ENCODE measurements at regions not wholly inside any gene's neighbourhood (a gene's known extent, or its start where the extent isn't known, plus 50 kb on each side); places are given as distances from the start of the nearest gene placed in this dataset.

DNA sequence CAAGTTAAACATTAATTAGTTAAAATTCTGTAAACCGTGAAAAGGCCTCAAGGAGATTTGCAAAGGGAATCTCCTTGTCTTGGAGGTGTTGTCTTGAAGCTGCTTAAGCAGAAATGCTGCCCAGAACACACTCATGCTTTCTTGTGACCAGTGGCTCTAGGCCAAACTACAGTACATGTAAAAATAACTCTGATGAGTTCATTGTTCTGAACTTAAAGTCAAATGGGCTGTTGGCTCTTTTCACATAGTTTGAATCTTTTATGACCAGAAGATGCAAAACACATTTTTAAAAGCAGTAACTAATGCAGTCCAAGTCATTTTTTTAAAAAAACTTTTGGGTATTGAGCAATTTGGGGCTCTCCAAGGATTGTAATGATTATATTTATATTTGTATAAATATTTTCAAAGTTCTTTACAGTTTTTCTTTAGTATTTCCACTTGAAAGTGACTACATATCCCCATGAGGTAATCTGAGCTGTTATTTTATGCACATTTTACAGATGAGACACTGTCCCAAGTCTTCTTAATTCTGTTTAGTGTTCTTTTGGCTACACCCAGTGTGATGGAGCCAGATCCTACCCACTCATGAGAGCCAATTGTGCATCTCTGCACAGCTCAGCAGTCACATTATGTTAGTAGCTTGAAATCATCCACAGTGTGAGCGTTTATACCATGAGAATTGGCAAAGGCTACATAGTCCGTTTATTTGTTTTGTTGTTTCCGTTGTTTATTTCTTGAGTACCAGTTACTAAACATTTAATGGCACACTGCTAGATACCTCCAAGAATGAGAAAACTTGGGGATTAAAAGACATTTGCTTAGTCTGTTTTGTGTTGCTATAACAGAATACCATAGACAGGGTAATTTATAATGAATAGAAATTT, 112.8 kb upstream of the ATXN3L start:
- no peak overlapping the region for H3K4me3 ChIP-seq (ENCODE audit: low read depth, low read length)
- DNase-seq (ENCODE audit: low read depth): peak; percentile 95
- TF ChIP-seq, protein P1, sequence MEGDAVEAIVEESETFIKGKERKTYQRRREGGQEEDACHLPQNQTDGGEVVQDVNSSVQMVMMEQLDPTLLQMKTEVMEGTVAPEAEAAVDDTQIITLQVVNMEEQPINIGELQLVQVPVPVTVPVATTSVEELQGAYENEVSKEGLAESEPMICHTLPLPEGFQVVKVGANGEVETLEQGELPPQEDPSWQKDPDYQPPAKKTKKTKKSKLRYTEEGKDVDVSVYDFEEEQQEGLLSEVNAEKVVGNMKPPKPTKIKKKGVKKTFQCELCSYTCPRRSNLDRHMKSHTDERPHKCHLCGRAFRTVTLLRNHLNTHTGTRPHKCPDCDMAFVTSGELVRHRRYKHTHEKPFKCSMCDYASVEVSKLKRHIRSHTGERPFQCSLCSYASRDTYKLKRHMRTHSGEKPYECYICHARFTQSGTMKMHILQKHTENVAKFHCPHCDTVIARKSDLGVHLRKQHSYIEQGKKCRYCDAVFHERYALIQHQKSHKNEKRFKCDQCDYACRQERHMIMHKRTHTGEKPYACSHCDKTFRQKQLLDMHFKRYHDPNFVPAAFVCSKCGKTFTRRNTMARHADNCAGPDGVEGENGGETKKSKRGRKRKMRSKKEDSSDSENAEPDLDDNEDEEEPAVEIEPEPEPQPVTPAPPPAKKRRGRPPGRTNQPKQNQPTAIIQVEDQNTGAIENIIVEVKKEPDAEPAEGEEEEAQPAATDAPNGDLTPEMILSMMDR (IDR thresholded peaks at IDR 0.05; ENCODE audit: insufficient read depth, low read depth, low read length): no peak

DNA sequence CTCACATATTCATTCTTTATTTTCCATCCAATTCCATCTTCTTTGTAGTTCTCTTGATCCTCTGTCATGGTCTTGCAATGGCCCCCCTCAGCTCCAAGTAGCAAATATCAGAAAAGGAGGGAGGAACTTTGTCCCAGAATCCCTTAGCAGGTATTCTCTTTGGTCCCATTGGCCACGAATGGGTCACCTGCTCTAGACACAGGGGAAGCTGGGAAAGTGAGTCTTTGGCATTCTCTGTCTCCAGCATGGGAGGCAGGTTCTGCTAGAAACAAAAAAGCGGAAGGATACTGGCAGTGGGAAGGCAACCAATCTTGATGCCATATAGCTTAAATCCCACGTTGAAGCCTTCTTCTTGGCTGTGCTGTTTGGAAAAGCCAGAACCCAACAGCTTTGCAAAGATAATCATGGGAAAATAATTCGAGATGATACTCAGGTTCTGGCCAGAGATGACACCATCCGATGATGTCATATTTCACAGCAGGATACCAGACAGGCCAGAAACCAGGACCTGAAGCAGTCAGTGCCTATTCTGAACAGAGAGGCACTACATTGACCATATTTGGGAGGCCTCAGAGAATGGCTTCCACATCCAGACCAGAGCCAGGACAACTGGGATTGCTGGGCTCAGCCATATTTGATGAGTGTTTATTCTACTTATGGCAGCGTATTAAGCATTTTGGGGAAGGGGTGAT, 110.4 kb upstream of the ATXN3L start:
- TF ChIP-seq, protein P1 (IDR thresholded peaks at IDR 0.05; ENCODE audit: insufficient read depth, low read depth, low read length): no peak
- no peak for DNase-seq (ENCODE audit: low read depth)
- H3K4me3 ChIP-seq (ENCODE audit: low read depth, low read length): no peak overlapping the region

DNA sequence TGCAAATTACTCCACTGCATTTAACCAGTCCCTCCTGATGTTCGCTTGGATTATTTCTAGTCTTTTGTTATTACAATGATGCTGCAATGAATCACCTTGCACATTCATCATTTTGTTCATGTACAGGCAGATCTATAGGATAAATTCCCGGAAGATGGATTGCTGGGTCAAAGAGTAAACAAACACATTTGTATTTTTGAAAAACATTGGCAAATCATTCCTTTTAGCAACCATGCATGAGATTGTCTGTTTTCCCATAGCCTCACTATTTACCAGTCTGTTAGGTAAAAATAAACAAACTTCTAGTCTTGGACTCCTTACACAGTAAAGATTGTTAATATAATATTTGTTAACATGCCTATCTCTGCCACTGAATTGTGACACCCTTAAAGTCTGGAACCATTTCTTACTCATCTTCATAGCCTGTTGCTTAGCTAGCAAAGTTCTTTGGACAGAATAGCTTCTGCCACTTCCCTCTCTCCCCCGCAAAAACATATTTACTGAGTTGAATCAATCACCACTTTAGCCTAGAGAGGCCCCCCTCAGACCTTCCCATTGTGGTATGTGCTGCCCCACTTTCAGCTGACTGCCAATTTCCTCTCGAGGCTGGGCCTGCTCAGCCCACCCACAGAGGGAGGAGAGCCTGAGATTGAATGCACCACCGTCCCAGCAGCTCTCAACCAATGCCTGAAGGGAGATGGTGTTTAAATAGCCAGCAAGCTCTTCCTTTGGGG, 108.4 kb upstream of the ATXN3L start:
- no peak overlapping the region for H3K4me3 ChIP-seq (ENCODE audit: low read depth, low read length)
- TF ChIP-seq, protein P1 (IDR thresholded peaks at IDR 0.05; ENCODE audit: insufficient read depth, low read depth, low read length): no peak
- DNase-seq (ENCODE audit: low read depth): peak; percentile 43

DNA sequence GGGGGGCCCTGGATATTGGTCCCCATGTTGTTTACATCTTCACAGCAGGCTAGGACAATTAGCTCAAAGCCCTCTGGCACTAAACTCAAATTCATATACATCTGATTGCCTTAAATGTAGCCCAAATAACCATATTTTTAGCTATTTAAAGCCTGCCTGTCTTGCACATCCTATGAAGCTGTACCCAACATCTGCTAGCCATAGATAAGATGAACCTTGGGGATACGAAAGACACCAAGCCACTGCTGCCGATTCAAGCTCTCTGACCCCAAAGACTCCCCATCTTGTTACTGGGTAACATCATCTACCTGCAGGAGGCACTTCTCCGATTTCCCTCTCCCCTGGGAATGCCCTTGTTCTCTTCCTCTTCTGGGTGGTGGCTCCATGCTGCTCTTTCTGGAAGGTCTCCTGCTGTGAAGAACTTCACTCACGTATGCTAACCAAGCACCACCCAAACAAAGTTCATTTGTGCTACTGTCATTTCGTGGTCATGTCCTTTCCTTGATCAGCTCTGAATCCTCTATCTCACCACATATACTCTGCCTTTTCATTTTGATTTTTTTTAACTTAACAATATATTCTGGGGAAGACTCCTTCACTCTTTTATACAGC, 107.7 kb upstream of the ATXN3L start:
- no peak overlapping the region for H3K4me3 ChIP-seq (ENCODE audit: low read depth, low read length)
- TF ChIP-seq, protein P1 (IDR thresholded peaks at IDR 0.05; ENCODE audit: insufficient read depth, low read depth, low read length): no peak
- no peak for DNase-seq (ENCODE audit: low read depth)

DNA sequence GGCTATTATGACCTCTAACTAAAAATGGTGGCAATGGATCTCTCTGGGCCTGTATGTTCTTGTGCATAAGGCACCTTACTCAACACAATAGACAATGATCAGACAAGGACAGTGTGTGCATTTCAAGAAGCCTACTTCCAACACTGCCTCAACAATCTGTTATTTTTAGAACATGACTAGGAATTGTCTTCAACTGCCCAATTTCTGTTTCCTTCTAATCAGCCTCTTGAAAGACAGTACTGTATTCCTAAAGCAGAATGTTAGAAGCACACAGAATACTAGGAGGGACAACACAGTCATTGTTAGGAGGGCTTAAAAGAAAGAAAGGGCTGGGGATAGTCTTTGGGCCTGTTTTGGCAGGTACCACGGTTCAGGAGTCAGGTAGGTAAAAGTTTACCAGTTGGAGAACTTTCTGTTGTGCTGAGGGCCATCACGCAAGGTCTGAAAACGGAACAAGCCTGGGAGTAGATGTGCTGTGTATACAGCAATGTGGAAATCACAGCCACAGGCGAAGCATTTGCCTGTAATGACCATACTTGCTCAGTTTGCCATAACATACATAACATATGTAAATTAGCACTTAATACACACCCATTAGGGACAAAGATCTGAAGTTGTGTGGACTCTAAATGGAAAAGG, 100.8 kb upstream of the ATXN3L start:
- TF ChIP-seq, protein P1 (IDR thresholded peaks at IDR 0.05; ENCODE audit: insufficient read depth, low read depth, low read length): no peak
- DNase-seq (ENCODE audit: low read depth): no peak
- no peak overlapping the region for H3K4me3 ChIP-seq (ENCODE audit: low read depth, low read length)

DNA sequence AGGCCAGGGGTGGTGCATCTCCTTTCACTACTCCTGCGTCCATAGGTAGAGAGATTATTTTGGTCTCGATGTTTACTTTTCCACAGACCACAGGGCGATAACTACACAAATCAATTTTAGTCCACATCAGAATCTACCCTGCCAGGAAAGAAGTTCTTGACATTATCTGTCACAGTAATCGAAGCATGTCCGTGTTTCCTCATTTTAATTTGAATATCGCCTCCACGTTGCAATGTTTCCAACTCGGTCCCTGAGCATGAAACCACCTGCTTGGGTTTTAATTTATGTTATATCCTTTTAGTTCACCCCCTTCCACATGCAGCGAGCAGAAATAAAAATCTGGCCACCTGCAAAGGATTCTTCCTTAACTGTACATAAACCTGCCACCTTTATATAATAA, 100.1 kb upstream of the ATXN3L start:
- DNase-seq (ENCODE audit: low read depth): no peak
- TF ChIP-seq, protein P1 (IDR thresholded peaks at IDR 0.05; ENCODE audit: insufficient read depth, low read depth, low read length): no peak
- no peak overlapping the region for H3K4me3 ChIP-seq (ENCODE audit: low read depth, low read length)

Measured in fibroblast of villous mesenchyme (primary cell).